Right lobe of liver (tissue), 4 donors: ENCODE measurements at regions not wholly inside any gene's neighbourhood (a gene's known extent, or its start where the extent isn't known, plus 50 kb on each side); places are given as distances from the start of the nearest gene placed in this dataset.

Experiments used
- CTCF ChIP-seq, 4 donors: fragments of 200-600 bp in 3 of 4; fragments of 450-650 bp in 1 of 4; IDR thresholded peaks; one replicate each; pipeline versions ENCODE4 v1.5.1 to v1.8.0; 2016 to 2022; ENCODE audit warnings: antibody characterized with exemption in 4 of 4, mild to moderate bottlenecking in 2 of 4
- POLR2A ChIP-seq: fragments of 450-650 bp; IDR thresholded peaks from one replicate; pipeline ENCODE4 v1.6.1; 2017; ENCODE audit warnings: antibody characterized with exemption, mild to moderate bottlenecking
- donor health status: DM: no; HTN: no; CAD: no.
- donor health status: DM: no; HTN: no; CAD: no.
- donor health status: DM: no; HTN: yes; CAD: no.

DNA sequence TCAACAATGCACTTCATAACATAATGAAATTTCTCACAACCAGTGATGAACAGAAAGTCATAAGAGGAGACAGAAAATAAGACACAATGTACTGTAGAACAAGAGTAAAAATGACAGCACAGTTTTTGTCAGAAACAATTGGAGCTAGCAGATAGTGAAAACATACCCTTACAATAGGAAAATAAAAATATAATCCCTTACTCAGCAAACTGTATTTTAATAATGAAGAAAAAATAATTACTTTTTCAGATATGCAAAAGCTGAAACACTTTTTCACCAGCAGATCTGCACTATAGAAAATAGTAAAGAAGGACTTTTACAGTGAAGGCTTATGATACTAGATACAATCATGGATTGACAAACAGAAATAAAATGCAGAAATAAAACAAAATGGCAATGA lies 126.3 kb downstream of the TRAM1L1 start:
- TF ChIP-seq CTCF (IDR thresholded peaks at IDR 0.05) (no peak), POLR2A (no peak)
